ENCODE measurements at regions not wholly inside any gene's neighbourhood (a gene's known extent, or its start where the extent isn't known, plus 50 kb on each side); places are given as distances from the start of the nearest gene placed in this dataset.

GRCh38 chr20:6611911-6612605 lies 155.4 kb upstream of the BMP2 start:
- TF ChIP-seq, protein P1, sequence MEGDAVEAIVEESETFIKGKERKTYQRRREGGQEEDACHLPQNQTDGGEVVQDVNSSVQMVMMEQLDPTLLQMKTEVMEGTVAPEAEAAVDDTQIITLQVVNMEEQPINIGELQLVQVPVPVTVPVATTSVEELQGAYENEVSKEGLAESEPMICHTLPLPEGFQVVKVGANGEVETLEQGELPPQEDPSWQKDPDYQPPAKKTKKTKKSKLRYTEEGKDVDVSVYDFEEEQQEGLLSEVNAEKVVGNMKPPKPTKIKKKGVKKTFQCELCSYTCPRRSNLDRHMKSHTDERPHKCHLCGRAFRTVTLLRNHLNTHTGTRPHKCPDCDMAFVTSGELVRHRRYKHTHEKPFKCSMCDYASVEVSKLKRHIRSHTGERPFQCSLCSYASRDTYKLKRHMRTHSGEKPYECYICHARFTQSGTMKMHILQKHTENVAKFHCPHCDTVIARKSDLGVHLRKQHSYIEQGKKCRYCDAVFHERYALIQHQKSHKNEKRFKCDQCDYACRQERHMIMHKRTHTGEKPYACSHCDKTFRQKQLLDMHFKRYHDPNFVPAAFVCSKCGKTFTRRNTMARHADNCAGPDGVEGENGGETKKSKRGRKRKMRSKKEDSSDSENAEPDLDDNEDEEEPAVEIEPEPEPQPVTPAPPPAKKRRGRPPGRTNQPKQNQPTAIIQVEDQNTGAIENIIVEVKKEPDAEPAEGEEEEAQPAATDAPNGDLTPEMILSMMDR (IDR thresholded peaks at IDR 0.05; ENCODE audit: low read depth, low read length) = no peak
- no peak for TF ChIP-seq POLR2A (IDR thresholded peaks at IDR 0.05; ENCODE audit: extremely low read depth, insufficient read length)

Measured in NB4 (cell line).